ENCODE measurements at regions not wholly inside any gene's neighbourhood (a gene's known extent, or its start where the extent isn't known, plus 50 kb on each side); places are given as distances from the start of the nearest gene placed in this dataset.

- POLR2A ChIA-PET = no interaction called here
Observed at GRCh38 chr16:60815033-60815432, 1221.2 kb downstream of the CDH8 start.

More at GRCh38 chr16:60815033-60815432, 1221.2 kb downstream of the CDH8 start:
- no peaks in the 10 kb centered on the region for H3K4me1 ChIP-seq (ENCODE audit: control insufficient read depth, insufficient read depth, low read length)
- no peaks in the 10 kb centered on the region for H3K79me2 ChIP-seq (ENCODE audit: control insufficient read depth, insufficient read depth, low read length)
- H3K27ac ChIP-seq (ENCODE audit: control insufficient read depth, insufficient read depth) = no peak overlapping the region
- BruUV-seq (replicated peaks) = no TSS peak
- H4K20me1 ChIP-seq (ENCODE audit: control insufficient read depth, insufficient read depth) = no peaks in the 10 kb centered on the region
- in situ Hi-C loops (cut with MboI) (no loop called here), intact Hi-C loops (cut with micrococcal nuclease; ENCODE audit: unreplicated experiment) (no loop called here)
- TF ChIP-seq HCFC1 (IDR thresholded peaks at IDR 0.05; ENCODE audit: low read length) (no peak), RBBP5 (conservative IDR thresholded peaks at IDR 0.05) (no peak), CTCF (IDR thresholded peaks at IDR 0.05 in 2 of 3, conservative IDR thresholded peaks at IDR 0.05 in 1 of 3; ENCODE audit: control insufficient read depth in 2 of 3, extremely low read depth in 1 of 3, insufficient read depth in 1 of 3, low read depth in 3 of 3, low read length in 3 of 3) (no peak), JUNB (IDR thresholded peaks at IDR 0.05) (no peak), CUX1 (IDR thresholded peaks at IDR 0.05; ENCODE audit: insufficient replicate concordance, low read depth, low read length) (no peak), NKRF (conservative IDR thresholded peaks at IDR 0.05) (no peak), NFYB (IDR thresholded peaks at IDR 0.05; ENCODE audit: insufficient read depth, low read depth, low read length) (no peak), ZNF207 (IDR thresholded peaks at IDR 0.05; ENCODE audit: borderline replicate concordance) (no peak), BCL11A (IDR thresholded peaks at IDR 0.05; ENCODE audit: low read depth, low read length) (no peak), SRF (IDR thresholded peaks at IDR 0.05; ENCODE audit: low read depth in 2 of 2, low read length in 2 of 2) (no peak), MYB (IDR thresholded peaks at IDR 0.05; ENCODE audit: borderline replicate concordance, low read depth, low read length) (no peak), REST (IDR thresholded peaks at IDR 0.05; ENCODE audit: low read depth, low read length) (no peak)
- ATAC-seq (no peak), FAIRE-seq (no peak), DNase-seq (ENCODE audit: low read depth, low spot score) (no peak)
- no peak overlapping the region for H2AFZ ChIP-seq (ENCODE audit: control insufficient read depth, low read depth, low read length)
- H3K9me3 ChIP-seq (replicated peaks; ENCODE audit: control insufficient read depth, insufficient read depth, low read length) = no peaks in the 10 kb centered on the region
- no peaks in the 10 kb centered on the region for H3K36me3 ChIP-seq (ENCODE audit: control insufficient read depth in 2 of 2, insufficient read depth in 2 of 2, low read length in 1 of 2)
- RAD21 ChIA-PET (ENCODE audit: unreplicated experiment) = no interaction called here
- no peak overlapping the region for H3K4me3 ChIP-seq
- CTCF ChIA-PET = no interaction called here
- no peak overlapping the region for H3K4me2 ChIP-seq (ENCODE audit: control insufficient read depth, insufficient read depth)
- 18% methylated on average over 3 of the region's 3 CpGs for WGBS (ENCODE audit: insufficient coverage, insufficient replicate concordance, low lambda C conversion rate, missing lambda C conversion rate)
- H3K27me3 ChIP-seq (replicated peaks in 1 of 2; ENCODE audit: control insufficient read depth in 2 of 2, insufficient read depth in 2 of 2, low read length in 1 of 2) = no peaks in the 10 kb centered on the region
- SMC1A ChIA-PET (ENCODE audit: uncharacterized antibody, unreplicated experiment) = no interaction called here
- H3K9ac ChIP-seq (ENCODE audit: control insufficient read depth, insufficient read depth, low read length) = no peak overlapping the region
